ENCODE measurements at regions not wholly inside any gene's neighbourhood (a gene's known extent, or its start where the extent isn't known, plus 50 kb on each side); places are given as distances from the start of the nearest gene placed in this dataset.

DNA sequence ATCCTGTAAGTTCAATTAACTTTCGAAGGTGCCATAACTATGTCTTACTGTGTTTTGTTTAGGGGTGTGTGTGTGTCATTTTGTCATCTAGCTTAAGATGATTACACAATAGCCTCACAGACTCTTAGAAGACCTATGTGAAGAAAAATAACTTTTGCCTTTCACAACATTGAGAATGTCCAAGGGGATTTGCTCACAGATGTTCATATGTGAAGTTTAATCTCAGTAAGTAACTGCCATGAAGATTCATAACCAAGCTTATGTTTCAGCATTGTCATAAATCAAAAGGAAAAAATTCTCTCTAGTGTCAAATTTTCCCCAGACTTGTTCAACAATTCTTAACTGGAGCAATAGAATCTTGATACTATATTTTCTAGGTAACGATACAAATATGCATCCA lies 226.1 kb upstream of the PRKD1 start:
- Histone ChIP-seq H4K5ac (ENCODE audit: insufficient read length, low read depth, low read length) (no peak overlapping the region), H2BK15ac (ENCODE audit: low read depth, low read length) (no peak overlapping the region), H3K4ac (ENCODE audit: low read depth, low read length) (no peak overlapping the region), H3K9ac (ENCODE audit: extremely low read depth, insufficient read length, low read length) (no peak overlapping the region), H2BK20ac (ENCODE audit: low read depth, low read length, poor library complexity, severe bottlenecking) (no peak overlapping the region), H3K27me3 (ENCODE audit: insufficient read depth, low read length) (no peaks in the 10 kb centered on the region), H3K14ac (ENCODE audit: insufficient read depth, low read length) (no peak overlapping the region), H3K79me1 (ENCODE audit: insufficient read depth, low read depth, low read length, poor library complexity, severe bottlenecking) (no peaks in the 10 kb centered on the region), H3T11ph (ENCODE audit: low read length) (no peak overlapping the region), H4K20me1 (ENCODE audit: control insufficient read depth, insufficient read depth, insufficient read length) (no peaks in the 10 kb centered on the region), H2AFZ (ENCODE audit: low read length) (no peak overlapping the region), H2BK120ac (ENCODE audit: low read depth, low read length, poor library complexity, severe bottlenecking) (no peak overlapping the region), H2BK5ac (ENCODE audit: insufficient read length, low read length) (no peak overlapping the region), H3K56ac (ENCODE audit: insufficient read length, low read depth, low read length) (no peak overlapping the region), H4K91ac (ENCODE audit: insufficient read length, low read depth, low read length) (no peak overlapping the region), H4K8ac (replicated peaks; ENCODE audit: insufficient read length, low read depth, low read length) (no peak overlapping the region), H3K23ac (ENCODE audit: insufficient read length, low read depth, low read length) (no peak overlapping the region), H3K4me2 (ENCODE audit: insufficient read depth, insufficient read length, low read length) (no peak overlapping the region), H3K79me2 (ENCODE audit: insufficient read depth, low read length) (no peaks in the 10 kb centered on the region), H3K4me1 (ENCODE audit: insufficient read depth, low read length) (no peaks in the 10 kb centered on the region), H3K27ac (ENCODE audit: insufficient read length, low read depth, low read length) (no peak overlapping the region), H2AK5ac (ENCODE audit: insufficient read length, low read length) (no peak overlapping the region), H3K23me2 (ENCODE audit: insufficient read length, low read depth, low read length, poor library complexity, severe bottlenecking) (no peaks in the 10 kb centered on the region), H2BK12ac (ENCODE audit: insufficient read length, low read depth, low read length) (no peak overlapping the region), H3K9me3 (ENCODE audit: control insufficient read depth, low read depth, low read length) (no peaks in the 10 kb centered on the region), H3K18ac (ENCODE audit: insufficient read length, low read depth, low read length) (no peak overlapping the region)
- H3K4me1 Mint-ChIP-seq = peaks cover 8% of the 10 kb centered on the region in 2 experiments
- no peak overlapping the region for H3K27ac Mint-ChIP-seq
- no peaks in the 10 kb centered on the region for H3K36me3 Mint-ChIP-seq (ENCODE audit: insufficient read depth in 1 of 3, low read depth in 3 of 3)
- no peak overlapping the region for H3K4me3 Mint-ChIP-seq
- H3K27me3 Mint-ChIP-seq (ENCODE audit: low read depth) = peaks cover 6% of the 10 kb centered on the region; the same call in 1 of the 2 replicates
- DNase-seq = no peak
- H3K9me3 Mint-ChIP-seq = no peaks in the 10 kb centered on the region
- TF ChIP-seq, protein P1, sequence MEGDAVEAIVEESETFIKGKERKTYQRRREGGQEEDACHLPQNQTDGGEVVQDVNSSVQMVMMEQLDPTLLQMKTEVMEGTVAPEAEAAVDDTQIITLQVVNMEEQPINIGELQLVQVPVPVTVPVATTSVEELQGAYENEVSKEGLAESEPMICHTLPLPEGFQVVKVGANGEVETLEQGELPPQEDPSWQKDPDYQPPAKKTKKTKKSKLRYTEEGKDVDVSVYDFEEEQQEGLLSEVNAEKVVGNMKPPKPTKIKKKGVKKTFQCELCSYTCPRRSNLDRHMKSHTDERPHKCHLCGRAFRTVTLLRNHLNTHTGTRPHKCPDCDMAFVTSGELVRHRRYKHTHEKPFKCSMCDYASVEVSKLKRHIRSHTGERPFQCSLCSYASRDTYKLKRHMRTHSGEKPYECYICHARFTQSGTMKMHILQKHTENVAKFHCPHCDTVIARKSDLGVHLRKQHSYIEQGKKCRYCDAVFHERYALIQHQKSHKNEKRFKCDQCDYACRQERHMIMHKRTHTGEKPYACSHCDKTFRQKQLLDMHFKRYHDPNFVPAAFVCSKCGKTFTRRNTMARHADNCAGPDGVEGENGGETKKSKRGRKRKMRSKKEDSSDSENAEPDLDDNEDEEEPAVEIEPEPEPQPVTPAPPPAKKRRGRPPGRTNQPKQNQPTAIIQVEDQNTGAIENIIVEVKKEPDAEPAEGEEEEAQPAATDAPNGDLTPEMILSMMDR (conservative IDR thresholded peaks at IDR 0.05) = no peak
- no CpG with 5 or more reads among the region's 2 CpGs for WGBS (ENCODE audit: extremely low coverage, insufficient read length, low lambda C conversion rate)

Data from H9 (cell line).